A549 (cell line): ENCODE measurements at regions not wholly inside any gene's neighbourhood (a gene's known extent, or its start where the extent isn't known, plus 50 kb on each side); places are given as distances from the start of the nearest gene placed in this dataset.

Source experiments
- CTCF ChIP-seq: fragments of >200 bp; sonication (Bioruptor Twin); formaldehyde crosslinking; IDR thresholded peaks from 3 replicates; pipeline ENCODE4 v1.5.1; 2016
- NFE2L2 ChIP-seq: fragments of 150-350 bp; conservative IDR thresholded peaks from 2 replicates; pipeline ENCODE4 v1.6.1; 2014; ENCODE audit warnings: low read length
- POLR2A ChIP-seq: IDR thresholded peaks from 2 replicates; pipeline ENCODE4 v1.6.1; 2012; ENCODE audit warnings: mild to moderate bottlenecking, low read length
- RFX5 ChIP-seq: fragments of 450-650 bp; IDR thresholded peaks from 2 replicates; pipeline ENCODE4 v1.7.1; 2014; ENCODE audit warnings: antibody characterized with exemption, mild to moderate bottlenecking, moderate library complexity

- no peak for TF ChIP-seq CTCF
- no peak for TF ChIP-seq NFE2L2
- no peak for TF ChIP-seq RFX5
- no peak for TF ChIP-seq POLR2A
Observed at GRCh38 chr1:115230281-115230680, 107.8 kb downstream of the NGF start.
